ENCODE measurements at regions not wholly inside any gene's neighbourhood (a gene's known extent, or its start where the extent isn't known, plus 50 kb on each side); places are given as distances from the start of the nearest gene placed in this dataset.
"Not testable (repeated sequence)": the region's sequence is repeated elsewhere in the genome, so short reads cannot be mapped to it uniquely, and the experiment has no call there.

DNA sequence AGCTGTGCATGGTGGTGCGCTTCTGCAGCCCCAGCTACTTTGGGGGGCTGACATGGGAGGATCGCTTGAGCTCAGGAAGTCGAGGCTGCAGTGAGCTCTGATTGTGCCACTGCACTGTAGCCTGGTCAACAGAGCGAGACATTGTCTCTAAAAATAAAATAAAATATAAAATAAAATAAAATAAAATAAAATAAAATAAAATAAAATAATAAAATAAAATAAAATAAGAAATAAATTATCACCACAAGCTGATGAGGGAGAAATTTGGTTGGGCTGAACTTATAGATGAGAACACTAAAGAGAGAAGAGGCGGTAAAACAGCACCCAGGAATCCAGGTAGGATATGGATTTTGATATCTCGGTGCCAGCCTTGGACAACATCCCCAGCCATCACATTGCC lies 933.7 kb downstream of the NLGN4X start:
- H4K20me1 ChIP-seq (replicated peaks; ENCODE audit: control insufficient read depth, extremely low read depth, insufficient read depth, low read length), result no peaks in the 10 kb centered on the region
- H3K36me3 ChIP-seq (ENCODE audit: control insufficient read depth in 2 of 2, extremely low read depth in 1 of 2, insufficient read depth in 2 of 2, low read length in 2 of 2), result no peaks in the 10 kb centered on the region
- no peaks in the 10 kb centered on the region for H3K79me2 ChIP-seq (ENCODE audit: control insufficient read depth, insufficient read depth, low read length)
- FAIRE-seq, result no peak
- no peak for DNase-seq (ENCODE audit: low read depth, low spot score)
- ChIA-PET POLR2A (no interaction called here), CTCF (no interaction called here)
- no peaks in the 10 kb centered on the region for H3K9me1 ChIP-seq (replicated peaks; ENCODE audit: control insufficient read depth, extremely low read depth, insufficient read depth, low read length)
- H3K4me3 ChIP-seq (replicated peaks in 1 of 3; ENCODE audit: insufficient read depth in 1 of 3, low read depth in 1 of 3, low read length in 3 of 3), result no peak overlapping the region
- no peak overlapping the region for H2AFZ ChIP-seq (ENCODE audit: low read depth, low read length)
- no peaks in the 10 kb centered on the region for H3K9me3 ChIP-seq (replicated peaks; ENCODE audit: control insufficient read depth, insufficient read depth, low read length)
- BruUV-seq (replicated peaks), result no TSS peak
- no peak for TF ChIP-seq EZH2 (IDR thresholded peaks at IDR 0.05; ENCODE audit: borderline replicate concordance, low read depth, low read length, severe bottlenecking)
- no peak overlapping the region for H3K9ac ChIP-seq (replicated peaks; ENCODE audit: extremely low read depth, insufficient read depth, low read length)
- dilution Hi-C loops (cut with MboI; ENCODE audit: extremely low pct_ligation_motif_present, low sequenced_read_pairs) (no loop called here), intact Hi-C loops (cut with micrococcal nuclease) (no loop called here)
- no peak overlapping the region for H3K4me2 ChIP-seq (ENCODE audit: insufficient read depth, low read length)
- no peaks in the 10 kb centered on the region for H3K27me3 ChIP-seq (ENCODE audit: control insufficient read depth in 2 of 2, insufficient read depth in 2 of 2, low read length in 2 of 2)
- H3K27ac ChIP-seq (ENCODE audit: insufficient read depth, low read depth, low read length), result no peak overlapping the region
- no peaks in the 10 kb centered on the region for H3K4me1 ChIP-seq (ENCODE audit: control insufficient read depth, extremely low read depth, insufficient read depth, low read length)

DNA sequence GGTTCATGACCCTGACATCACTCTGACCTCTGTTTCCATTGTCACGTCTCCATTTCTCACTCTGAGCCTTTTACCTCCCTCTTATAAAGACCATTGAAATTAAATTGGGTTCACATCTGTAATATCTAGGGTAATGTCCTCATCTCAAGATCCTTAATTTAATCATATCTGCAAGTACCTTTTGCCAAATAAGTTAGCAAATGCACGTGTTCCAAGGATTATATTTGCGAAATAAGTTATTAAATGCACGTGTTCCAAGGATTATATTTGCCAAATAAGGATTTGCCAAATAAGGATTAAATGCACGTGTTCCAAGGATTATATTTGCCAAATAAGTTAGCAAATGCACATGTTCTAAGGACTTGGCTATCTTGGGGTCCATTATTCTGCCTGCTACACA lies 938.0 kb downstream of the NLGN4X start:
- Histone ChIP-seq H4K20me1 (replicated peaks; ENCODE audit: control insufficient read depth, extremely low read depth, insufficient read depth, low read length) (no peaks in the 10 kb centered on the region), H3K27ac (ENCODE audit: insufficient read depth, low read depth, low read length) (no peak overlapping the region), H3K9ac (replicated peaks; ENCODE audit: extremely low read depth, insufficient read depth, low read length) (no peak overlapping the region), H3K9me3 (replicated peaks; ENCODE audit: control insufficient read depth, insufficient read depth, low read length) (no peaks in the 10 kb centered on the region), H3K4me1 (ENCODE audit: control insufficient read depth, extremely low read depth, insufficient read depth, low read length) (no peaks in the 10 kb centered on the region), H3K9me1 (replicated peaks; ENCODE audit: control insufficient read depth, extremely low read depth, insufficient read depth, low read length) (no peaks in the 10 kb centered on the region), H3K79me2 (ENCODE audit: control insufficient read depth, insufficient read depth, low read length) (no peaks in the 10 kb centered on the region), H3K27me3 (ENCODE audit: control insufficient read depth in 2 of 2, insufficient read depth in 2 of 2, low read length in 2 of 2) (no peaks in the 10 kb centered on the region), H3K4me2 (ENCODE audit: insufficient read depth, low read length) (no peak overlapping the region), H3K4me3 (replicated peaks in 1 of 3; ENCODE audit: insufficient read depth in 1 of 3, low read depth in 1 of 3, low read length in 3 of 3) (no peak overlapping the region), H3K36me3 (ENCODE audit: control insufficient read depth in 2 of 2, extremely low read depth in 1 of 2, insufficient read depth in 2 of 2, low read length in 2 of 2) (no peaks in the 10 kb centered on the region), H2AFZ (ENCODE audit: low read depth, low read length) (no peak overlapping the region)
- intact Hi-C loops (cut with micrococcal nuclease) (no loop called here), dilution Hi-C loops (cut with MboI; ENCODE audit: extremely low pct_ligation_motif_present, low sequenced_read_pairs) (no loop called here)
- no peak for DNase-seq (ENCODE audit: low read depth, low spot score)
- no peak for FAIRE-seq
- CTCF ChIA-PET, result no interaction called here
- BruUV-seq (replicated peaks), result no TSS peak
- POLR2A ChIA-PET, result no interaction called here
- TF ChIP-seq POLR2A (IDR thresholded peaks at IDR 0.05; ENCODE audit: low read depth, low read length) (no peak), POLR2AphosphoS5 (IDR thresholded peaks at IDR 0.05; ENCODE audit: insufficient read depth, low read depth, low read length) (no peak), FOS (IDR thresholded peaks at IDR 0.05; ENCODE audit: borderline replicate concordance, insufficient read depth, low read length) (no peak), EZH2 (IDR thresholded peaks at IDR 0.05; ENCODE audit: borderline replicate concordance, low read depth, low read length, severe bottlenecking) (no peak), GATA2 (IDR thresholded peaks at IDR 0.05; ENCODE audit: insufficient read depth, insufficient read length, low read depth, low read length) (no peak), MYC (IDR thresholded peaks at IDR 0.05; ENCODE audit: low read depth, low read length) (no peak), JUN (IDR thresholded peaks at IDR 0.05; ENCODE audit: borderline replicate concordance, insufficient read depth, insufficient read length, low read depth) (no peak)
- TF ChIP-seq, protein P1, sequence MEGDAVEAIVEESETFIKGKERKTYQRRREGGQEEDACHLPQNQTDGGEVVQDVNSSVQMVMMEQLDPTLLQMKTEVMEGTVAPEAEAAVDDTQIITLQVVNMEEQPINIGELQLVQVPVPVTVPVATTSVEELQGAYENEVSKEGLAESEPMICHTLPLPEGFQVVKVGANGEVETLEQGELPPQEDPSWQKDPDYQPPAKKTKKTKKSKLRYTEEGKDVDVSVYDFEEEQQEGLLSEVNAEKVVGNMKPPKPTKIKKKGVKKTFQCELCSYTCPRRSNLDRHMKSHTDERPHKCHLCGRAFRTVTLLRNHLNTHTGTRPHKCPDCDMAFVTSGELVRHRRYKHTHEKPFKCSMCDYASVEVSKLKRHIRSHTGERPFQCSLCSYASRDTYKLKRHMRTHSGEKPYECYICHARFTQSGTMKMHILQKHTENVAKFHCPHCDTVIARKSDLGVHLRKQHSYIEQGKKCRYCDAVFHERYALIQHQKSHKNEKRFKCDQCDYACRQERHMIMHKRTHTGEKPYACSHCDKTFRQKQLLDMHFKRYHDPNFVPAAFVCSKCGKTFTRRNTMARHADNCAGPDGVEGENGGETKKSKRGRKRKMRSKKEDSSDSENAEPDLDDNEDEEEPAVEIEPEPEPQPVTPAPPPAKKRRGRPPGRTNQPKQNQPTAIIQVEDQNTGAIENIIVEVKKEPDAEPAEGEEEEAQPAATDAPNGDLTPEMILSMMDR (IDR thresholded peaks at IDR 0.05; ENCODE audit: extremely low read depth in 1 of 2, insufficient read depth in 1 of 2, low read depth in 1 of 2, low read length in 2 of 2), result no peak
- TF ChIP-seq, protein P2, sequence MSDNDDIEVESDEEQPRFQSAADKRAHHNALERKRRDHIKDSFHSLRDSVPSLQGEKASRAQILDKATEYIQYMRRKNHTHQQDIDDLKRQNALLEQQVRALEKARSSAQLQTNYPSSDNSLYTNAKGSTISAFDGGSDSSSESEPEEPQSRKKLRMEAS (IDR thresholded peaks at IDR 0.05; ENCODE audit: insufficient read depth, insufficient read length), result no peak

DNA sequence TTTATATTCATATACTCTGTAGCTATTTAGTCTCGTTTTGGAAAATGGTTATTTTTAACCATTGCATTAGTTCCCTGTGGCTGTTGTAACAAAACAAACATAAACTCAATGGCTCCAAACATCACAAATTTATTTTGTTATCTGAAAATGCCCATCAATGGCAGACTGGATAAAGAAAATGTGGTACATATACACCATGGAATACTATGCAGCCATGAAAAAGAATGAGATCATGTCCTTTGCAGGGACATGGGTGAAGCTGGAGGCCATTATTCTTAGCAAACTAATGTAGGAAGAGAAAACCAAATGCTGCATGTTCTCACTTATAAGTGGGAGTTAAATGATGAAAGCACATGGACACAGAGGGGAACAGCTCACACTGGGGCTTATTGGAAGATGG lies 938.7 kb downstream of the NLGN4X start:
- H3K27ac ChIP-seq (ENCODE audit: insufficient read depth, low read depth, low read length); H3K4me1 ChIP-seq (ENCODE audit: control insufficient read depth, extremely low read depth, insufficient read depth, low read length); H3K9me1 ChIP-seq (replicated peaks; ENCODE audit: control insufficient read depth, extremely low read depth, insufficient read depth, low read length); H4K20me1 ChIP-seq (replicated peaks; ENCODE audit: control insufficient read depth, extremely low read depth, insufficient read depth, low read length); H3K9ac ChIP-seq (replicated peaks; ENCODE audit: extremely low read depth, insufficient read depth, low read length); BruUV-seq (replicated peaks); H3K27me3 ChIP-seq (ENCODE audit: control insufficient read depth in 2 of 2, insufficient read depth in 2 of 2, low read length in 2 of 2); dilution Hi-C loops (cut with MboI; ENCODE audit: extremely low pct_ligation_motif_present, low sequenced_read_pairs); H3K79me2 ChIP-seq (ENCODE audit: control insufficient read depth, insufficient read depth, low read length); POLR2A ChIA-PET; FAIRE-seq; H2AFZ ChIP-seq (ENCODE audit: low read depth, low read length); intact Hi-C loops (cut with micrococcal nuclease); H3K4me3 ChIP-seq (replicated peaks in 1 of 3; ENCODE audit: insufficient read depth in 1 of 3, low read depth in 1 of 3, low read length in 3 of 3); H3K4me2 ChIP-seq (ENCODE audit: insufficient read depth, low read length); DNase-seq (ENCODE audit: low read depth, low spot score); CTCF ChIA-PET; H3K9me3 ChIP-seq (replicated peaks; ENCODE audit: control insufficient read depth, insufficient read depth, low read length); H3K36me3 ChIP-seq (ENCODE audit: control insufficient read depth in 2 of 2, extremely low read depth in 1 of 2, insufficient read depth in 2 of 2, low read length in 2 of 2): not testable (repeated sequence)
